Fibroblast of skin of left quadriceps (primary cell): ENCODE measurements at regions not wholly inside any gene's neighbourhood (a gene's known extent, or its start where the extent isn't known, plus 50 kb on each side); places are given as distances from the start of the nearest gene placed in this dataset.
A peak's percentile ranks its signal among the peaks of the same experiment; 100 is the strongest.
"Not testable (repeated sequence)": the region's sequence is repeated elsewhere in the genome, so short reads cannot be mapped to it uniquely, and the experiment has no call there.

Experiments used
- DNase-seq, 2 experiments: peaks; one replicate each; pipeline ENCODE4 v3.0.0-alpha.2; 2013; ENCODE audit warnings: low read depth in 2 of 2

DNA sequence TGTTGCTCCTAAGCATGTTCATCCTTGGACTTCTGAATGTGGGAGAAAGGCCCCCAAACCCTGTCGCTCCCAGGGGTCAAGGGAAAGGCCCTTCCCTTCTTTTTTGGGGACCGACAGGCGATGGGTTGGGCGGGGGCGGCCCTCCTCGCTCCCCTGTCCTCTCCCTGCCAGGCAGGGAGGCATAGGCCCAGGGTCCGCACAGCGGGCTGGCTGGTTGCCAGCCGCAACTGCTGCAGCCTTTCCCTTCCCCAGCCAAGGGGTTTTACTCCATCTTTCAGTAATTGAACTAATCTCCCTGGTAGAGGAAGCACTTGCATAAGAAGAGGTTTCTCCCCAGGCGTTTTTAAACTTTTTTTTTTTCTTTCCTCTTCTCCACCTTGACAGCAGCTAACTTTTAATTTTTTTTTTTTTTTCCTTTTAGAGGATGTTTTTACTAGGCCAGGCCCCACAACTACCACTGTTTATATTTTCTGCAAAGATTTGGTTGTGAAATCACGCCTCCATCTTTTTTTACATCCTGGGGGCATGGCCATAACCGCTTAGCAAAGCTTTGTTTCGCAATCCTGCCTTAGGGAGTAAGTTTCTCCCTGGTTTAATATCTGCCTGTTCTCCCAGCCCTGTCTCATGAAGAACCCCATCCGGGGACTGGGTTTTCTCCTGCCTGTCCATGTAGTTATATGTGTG is 216.9 kb upstream of the ZNF608 start:
- DNase-seq = peak; percentile 64 to 66

DNA sequence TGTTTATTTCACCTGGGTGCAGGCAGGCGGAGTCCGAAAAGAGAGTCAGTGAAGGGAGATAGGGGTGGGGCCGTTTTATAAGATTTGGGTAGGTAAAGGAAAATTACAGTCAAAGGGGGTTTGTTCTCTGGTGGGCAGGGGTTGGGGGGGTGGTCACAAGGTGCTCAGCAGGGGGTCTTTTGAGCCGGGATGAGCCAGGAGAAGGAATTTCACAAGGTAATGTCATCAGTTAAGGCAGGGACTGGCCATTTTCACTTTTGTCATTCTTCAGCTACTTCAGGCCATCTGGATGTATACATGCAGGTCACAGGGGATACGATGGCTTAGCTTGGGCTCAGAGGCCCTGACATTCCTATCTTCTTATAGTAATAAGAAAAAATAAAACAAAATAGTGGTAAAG is 220.3 kb upstream of the ZNF608 start:
- not testable (repeated sequence) for DNase-seq

DNA sequence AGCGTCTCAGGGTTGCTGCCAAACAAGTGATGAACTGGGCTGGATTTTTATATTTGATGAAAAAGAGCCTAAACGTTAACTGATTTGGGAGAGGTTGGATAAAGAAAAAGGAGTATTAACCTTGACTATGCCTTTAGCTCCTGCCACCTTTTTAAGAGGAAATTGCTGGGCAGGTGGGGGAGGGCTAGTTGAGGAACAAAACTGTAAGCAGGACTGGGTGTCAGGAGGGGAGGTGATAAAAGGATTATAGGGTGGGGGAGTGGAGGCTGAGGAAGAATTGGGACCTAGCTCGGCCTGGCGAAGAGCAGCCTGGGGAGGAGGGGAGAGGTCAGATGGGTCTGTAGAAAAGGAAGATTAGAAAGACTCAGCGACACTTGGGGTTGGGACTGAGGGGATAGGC is 223.9 kb upstream of the ZNF608 start:
- not testable (repeated sequence) for DNase-seq

DNA sequence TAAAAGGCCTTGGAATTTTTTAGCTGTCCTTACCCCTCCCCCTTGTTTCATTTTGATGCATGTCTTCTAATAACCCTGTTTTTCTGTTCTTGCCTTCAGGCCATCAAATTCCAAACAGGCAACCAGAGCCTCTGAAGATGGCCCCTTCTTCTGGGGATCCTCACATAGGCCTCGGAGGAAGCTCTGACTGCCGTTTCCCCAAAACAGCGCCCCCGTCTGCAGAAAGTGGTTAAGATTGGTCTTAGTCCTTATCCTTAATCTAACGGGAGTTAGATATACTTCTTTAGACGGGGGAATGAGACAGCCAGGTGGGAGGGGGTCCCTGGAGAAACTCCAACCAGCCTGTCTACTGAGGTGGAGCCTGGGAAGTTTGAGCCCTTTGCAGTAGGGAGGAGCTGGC is 226.3 kb upstream of the ZNF608 start:
- DNase-seq = no peak

DNA sequence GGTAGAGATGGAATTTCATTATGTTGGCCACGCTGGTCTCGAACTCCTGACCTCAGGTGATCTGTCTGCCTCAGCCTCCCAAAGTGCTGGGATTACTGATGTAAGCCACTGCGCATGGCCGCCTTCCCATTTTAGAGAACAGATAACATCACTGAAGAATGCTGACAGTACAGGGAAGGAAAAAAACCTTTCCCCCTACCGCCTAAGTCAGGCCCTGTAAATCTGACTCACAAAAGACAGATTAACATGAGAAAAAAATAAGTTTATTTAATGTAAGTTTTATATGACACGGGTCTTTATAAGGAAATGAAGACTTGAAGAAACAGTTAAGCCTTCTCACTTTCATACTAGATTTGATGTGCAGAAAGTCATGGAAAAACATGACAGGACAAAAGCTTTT is 227.2 kb upstream of the ZNF608 start:
- DNase-seq = no peak

DNA sequence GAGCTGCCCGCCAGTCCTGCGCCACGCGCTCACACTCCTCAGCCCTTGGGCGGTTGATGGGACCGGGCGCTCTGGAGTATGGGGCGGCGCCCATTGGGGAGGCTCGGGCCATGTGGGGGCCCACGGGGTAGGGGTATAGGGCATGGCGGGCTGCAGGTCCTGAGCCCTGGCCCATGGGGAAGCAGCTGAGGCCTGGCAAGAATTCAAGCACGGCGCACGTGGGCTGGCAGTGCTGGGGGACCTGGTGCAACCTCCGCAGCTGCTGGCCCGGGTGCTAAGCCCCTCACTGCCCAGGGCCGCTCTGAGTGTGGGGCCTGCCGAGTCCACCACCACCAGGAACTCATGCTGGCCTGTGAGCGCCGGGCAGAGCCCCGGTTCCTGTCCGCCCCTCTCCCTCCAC is 229.6 kb upstream of the ZNF608 start:
- no peak for DNase-seq

DNA sequence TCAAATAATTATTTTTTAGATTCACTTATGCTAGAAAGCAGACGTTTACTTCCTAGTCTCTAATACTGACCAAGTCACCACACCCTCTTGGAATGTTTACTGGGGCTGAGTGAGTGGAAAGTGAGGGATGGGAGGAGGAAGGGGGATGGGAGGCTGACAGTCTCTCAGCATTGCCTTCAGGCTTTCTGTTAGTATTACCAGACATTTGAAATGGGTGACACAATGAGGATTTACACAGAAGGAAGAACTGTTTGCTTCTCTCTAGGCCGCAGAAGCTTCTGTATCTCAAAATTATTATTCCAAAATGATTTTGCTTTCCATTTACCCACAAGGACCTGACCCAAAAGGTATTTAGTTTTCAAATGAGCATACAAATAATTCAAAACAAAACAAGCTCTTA is 232.8 kb upstream of the ZNF608 start:
- DNase-seq = no peak

DNA sequence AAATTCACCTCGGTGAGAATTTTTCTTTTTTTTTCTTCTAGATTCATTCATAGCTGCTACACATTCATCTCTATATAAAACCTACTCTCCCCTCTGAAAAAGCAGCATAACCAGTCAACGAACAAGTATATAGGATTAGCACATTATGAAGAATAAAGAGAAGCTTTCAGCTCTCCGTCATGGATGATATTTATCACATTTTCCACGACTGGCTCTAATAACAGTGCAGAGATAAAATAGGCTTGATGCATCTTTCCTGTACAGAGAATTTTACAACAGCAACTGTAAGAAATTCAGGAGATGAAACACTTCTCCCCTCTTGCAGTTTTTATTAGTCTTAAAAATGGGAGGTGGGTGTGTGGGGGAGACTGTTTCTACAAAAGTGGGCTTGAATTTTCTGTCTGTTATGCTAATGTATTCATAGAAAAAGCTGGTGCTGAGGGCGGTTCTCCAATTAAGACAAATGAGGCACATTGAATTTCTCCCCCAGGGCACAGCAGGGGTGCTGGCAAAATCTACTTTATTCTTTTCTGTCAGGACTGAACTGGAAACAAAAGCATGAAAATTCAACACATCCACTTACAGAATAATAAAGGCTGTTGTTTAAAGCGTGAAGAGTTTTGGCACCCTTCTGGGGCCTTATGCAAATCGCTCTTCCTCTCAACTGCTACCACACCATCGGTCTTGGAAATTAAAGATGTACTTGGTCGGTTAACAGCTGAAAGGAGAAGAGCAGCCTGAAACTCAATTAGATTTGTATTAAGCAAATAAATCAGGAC is 233.9 kb upstream of the ZNF608 start:
- no peak for DNase-seq

DNA sequence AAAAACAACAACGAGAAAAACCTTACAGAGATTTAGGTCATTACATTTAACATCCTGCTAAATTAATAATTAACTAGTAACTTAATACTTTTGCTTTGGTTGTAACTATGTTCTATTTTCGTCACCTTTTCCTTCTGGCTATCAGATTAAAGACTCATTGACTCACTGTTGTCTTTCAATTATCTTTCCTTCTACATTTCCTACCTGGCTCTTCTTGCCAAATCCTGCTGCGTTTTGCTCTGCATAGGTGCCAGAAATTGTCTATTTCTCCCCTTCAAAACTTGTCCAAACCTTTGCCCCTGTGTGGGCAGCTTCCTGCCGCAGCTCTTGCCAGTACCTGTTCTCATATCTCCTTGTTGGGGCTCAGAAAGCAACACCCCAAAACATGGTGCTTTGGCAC is 235.5 kb upstream of the ZNF608 start:
- no peak for DNase-seq

DNA sequence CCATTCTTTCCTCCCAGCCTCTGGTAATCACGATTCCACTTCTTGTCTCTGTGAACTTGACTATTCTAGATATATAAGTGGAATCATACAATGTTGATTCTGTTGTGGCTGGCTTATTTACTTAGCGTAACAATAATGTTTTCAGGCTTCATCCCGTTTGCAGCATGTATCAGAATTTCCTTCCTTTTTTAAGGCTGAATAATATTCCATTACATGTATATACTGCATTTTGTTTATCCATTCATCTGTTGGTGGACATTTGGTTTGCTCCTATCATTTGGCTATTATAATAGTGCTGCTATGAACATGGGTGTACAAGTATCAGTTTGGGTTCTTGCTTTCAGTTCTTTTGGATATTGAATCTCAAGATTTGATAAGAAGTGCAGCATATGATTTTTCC is 239.7 kb upstream of the ZNF608 start:
- DNase-seq = no peak

DNA sequence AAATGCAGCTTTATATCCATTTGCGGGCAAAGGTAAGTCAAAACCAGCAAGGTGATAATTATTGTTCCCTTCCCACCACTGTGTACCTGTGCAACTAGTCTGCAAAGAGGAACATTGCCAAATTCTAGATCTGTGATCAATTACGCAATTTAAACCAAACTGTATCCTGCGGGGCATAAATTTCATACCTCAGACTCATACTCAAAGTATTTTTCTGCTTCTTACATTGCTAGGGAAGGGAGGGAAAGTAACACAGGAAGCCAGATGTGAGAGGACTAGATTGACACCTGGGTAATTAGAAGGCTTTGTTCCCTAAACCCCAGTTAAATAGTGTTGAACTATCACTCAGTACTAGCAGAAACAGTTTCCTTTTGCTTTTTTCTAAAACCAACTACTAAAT is 240.2 kb upstream of the ZNF608 start:
- DNase-seq = no peak

DNA sequence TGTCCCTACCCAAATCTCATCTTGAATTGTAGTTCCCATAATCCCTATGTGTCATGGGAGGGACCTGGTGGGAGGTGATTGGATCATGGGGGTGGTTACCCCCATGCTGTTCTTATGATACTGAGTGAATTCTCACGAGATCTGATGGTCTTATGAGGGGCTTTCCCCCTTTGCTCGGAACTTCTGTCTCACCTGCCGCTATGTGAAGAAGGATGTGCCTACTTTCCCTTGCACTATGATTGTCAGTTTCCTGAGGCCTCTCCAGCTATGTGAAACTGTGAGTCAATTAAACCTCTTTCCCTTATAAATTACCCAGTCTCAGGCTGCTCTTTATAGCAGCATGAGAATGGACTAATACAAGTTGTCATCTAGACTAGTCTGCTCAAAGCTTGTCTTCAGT is 241.3 kb upstream of the ZNF608 start:
- not testable (repeated sequence) for DNase-seq

DNA sequence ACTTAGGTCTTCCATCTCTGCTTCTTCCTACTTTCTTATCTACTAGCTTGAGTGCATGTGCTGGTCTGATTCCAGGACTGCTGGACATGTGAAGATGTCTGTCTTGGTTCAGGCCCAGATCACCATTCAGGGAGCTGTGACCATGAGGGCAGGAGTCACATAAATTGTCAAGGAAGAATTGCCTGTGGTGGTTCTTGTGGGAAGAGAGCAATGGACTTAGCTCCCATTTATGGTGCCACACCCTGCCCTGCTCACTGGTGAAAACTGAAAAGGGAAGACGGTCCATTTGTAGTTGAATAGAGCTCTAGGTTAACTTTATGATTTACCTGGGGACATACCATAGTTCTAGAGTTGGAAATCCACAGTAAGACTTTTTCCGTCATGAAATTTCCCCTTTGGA is 244.3 kb upstream of the ZNF608 start:
- DNase-seq = no peak

DNA sequence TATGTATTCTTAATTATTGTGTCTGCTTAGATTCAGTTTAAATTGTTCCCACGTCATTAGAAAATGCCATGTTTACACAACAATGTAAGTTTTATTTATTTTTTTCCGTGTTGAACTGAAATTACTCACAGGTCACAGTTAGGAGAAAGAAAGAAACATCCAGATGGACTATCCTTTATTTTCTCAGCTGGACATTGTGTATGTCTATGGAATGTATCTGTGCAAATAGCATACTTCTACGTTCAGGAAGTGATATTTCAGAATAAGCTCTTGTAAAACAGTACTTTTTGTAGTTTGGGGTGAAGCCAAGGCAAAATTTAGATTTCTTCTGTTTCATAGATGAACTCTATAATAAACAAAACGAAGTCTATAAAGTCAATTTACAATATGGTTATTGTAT is 249.0 kb upstream of the ZNF608 start:
- no peak for DNase-seq

DNA sequence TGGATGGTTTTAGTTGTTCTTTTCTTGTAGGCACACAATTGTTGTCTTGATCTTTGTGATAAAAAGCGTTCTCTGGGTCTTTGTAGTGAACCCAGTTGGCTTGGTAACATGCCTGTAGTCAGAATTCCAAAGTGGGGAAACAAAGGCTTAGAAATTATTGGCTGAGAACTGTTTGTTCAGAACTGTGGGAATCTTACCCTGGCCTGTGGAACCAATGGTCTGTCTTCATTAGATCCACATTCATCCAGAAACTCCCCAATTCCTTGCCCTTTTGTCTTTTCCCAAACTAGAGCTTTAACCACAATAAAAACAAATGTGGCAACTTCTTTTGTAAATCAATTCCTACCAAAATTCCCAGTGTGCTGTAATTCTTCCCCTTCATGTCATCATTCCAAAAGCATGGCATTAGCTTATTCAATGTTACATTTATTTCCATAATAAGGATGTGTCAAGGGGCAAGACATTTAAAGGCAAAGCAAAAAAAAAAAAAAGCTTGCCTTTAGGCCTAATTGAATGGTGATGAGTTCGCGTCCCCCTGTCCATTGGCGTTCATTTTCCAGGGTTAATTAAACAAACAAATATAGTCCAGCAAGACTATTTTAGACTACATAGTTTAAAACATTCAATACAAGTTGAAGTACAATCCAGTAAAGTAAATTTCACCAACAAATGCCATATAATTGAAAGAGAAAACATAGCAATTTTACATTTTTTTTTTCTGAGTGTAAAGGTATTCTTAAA is 249.8 kb upstream of the ZNF608 start:
- DNase-seq = no peak

DNA sequence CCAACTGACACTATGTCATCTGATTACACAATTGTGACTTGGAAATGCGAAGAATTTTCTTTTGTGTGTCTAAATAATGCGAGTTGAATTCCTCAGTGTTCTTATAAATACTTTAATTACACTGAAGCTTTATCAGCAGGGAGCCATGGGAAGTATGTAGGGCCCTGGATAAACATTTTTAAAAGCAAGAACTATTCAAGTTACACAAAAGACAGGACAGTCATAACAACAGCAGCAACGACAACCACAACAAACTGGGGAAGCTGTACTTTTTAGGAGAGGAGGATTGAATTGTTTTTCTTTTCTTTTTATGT is 250.3 kb upstream of the ZNF608 start:
- peak; percentile 25 to 27 for DNase-seq

DNA sequence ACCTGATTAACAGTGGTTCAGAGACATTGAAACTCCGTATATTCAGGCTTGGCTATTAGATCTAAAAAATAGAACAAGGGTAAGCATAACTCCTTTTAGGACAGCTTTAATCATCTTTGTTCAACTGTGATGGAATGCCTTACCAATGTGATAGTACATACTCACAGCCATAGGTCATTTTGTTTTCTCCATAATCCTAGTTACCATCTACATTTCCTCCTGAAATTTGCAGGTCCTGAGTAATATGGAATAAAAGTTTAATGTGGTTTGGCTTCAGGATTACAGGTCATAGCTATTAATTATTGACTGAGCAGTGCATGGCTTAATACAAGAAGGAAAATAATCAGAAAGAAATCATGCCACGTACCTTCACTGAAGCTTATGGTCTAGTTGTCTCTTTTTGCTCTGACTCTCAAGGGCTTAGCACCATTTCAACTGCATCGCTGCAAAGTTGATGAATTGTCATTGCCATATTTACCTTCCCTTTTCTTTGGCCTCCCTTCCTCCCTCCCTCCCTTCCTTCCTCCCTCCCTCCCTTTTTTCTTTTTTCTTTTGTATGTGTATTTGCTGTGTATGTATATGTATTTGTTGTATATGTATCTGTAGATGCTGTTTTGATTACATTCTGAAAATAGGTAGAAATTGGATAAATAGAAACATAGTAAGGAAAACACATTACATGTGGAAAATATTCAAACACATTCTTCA is 250.9 kb upstream of the ZNF608 start:
- DNase-seq = no peak

DNA sequence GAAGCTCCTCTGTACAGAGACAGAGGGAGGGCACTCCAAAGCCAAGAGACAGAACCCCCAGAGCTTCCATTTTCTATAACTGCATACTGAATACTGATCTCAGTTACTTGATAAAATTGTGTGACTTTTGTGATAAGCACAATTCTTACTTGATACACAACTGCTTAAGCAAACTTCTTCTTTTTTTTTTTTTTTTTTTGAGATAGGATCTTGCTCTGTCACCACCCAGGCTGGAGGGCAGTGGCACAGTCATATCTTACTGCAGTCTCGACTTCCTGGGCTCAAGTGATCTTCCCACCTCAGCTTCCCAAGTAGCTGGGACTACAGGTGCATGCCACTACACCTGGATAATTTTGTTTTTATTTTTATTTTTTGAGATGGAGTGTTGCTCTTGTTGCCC is 252.1 kb upstream of the ZNF608 start:
- DNase-seq = no peak

DNA sequence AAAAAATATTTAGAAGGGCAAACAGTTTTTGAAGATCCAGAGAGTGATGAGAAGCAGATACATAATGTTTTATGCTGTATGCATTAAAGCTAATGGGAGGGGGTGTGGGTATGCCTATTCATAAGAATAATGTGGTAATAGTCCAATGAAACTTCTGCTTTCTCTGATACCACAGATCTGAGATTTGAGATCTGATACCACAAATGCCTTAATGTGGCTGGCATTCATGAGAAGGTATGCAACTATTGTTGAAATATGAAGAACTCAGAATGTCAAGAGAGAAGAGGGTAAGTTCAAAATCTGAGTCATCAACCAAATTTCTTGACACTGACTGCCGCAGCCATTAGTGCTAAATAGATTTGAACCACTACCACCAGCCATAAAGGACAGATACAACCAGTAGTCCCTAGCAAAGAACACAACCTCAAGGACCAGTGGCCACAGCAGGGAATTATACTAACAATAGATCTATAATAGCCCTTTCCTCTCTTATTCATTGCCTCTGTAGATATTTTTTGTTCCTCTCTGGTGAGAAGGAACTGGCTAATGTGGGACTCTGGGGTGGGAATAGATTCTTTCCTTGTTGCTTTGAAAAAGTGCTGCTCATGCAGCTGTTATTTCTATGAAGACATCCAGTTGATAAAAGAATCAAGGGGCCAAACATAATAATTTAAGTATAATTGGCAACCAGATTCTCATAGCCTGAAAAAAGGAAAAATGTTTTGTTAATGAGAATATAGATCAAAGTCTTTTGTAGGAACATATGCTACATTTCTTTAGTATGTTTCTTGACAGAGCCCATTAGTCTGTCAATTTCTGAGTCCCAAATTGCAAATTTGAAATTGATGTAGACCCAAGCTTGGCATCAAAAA is 256.5 kb upstream of the ZNF608 start:
- no peak for DNase-seq

DNA sequence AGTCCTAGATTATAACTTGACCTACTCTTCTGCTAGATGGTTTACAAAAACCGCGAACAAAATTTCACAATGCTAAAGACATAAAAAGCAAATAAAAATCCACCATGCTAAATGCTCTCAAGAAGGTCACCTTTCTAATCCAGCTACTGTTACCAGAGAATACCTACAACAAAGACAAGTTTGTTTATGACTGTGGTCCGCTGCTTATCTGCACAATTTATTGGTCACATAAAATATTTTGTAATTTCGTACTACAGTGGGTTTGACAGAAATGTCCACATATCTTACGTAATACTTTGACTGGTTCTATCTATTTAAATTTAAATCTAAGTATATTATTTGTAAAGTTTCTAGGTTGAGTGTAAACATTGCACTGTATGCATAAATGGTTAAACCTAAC is 257.6 kb upstream of the ZNF608 start:
- no peak for DNase-seq

DNA sequence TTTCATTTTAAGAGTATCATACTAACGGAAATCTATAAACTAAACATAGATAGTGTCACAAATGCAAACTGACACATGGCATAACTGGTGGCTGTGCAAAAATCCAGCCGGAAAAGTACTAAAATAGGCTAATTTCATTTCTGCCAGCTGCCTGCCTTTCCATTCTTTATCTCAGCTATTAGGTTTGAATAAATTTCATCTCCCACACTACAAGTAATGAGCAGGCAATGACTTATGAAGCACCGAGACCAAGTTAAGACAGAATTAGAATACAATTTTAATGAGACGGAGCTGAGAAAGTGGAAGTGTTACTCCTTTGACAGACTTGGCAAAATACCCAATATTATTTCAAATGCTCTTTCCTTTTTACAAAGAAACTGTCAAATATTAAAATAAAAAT is 258.8 kb upstream of the ZNF608 start:
- DNase-seq = no peak
